Natural killer cell (primary cell): ENCODE measurements at regions not wholly inside any gene's neighbourhood (a gene's known extent, or its start where the extent isn't known, plus 50 kb on each side); places are given as distances from the start of the nearest gene placed in this dataset.

Source experiments
- ATAC-seq, 3 donors: fragments of 150-1000 bp in 2 of 3; fragments of 200-7000 bp in 1 of 3; cut with Tn5 transposase; 1 replicate in 1 of 3; 2 replicates in 2 of 3; pipeline ENCODE4 v1.10.0; 2021; ENCODE audit warnings: mild to moderate bottlenecking in 2 of 3, moderate library complexity in 2 of 3
- DNase-seq, 2 donors: peaks; one replicate each; pipeline versions ENCODE4 v3.0.0 to v3.0.0-alpha.2; 2013 to 2021; ENCODE audit warnings: mixed read lengths in 1 of 2
- H3K27ac ChIP-seq: one replicate; pipeline ENCODE4 v1.5.1; 2013; ENCODE audit warnings: mild to moderate bottlenecking, low read length
- H3K27me3 ChIP-seq: one replicate; pipeline ENCODE4 v1.6.1; 2013; ENCODE audit warnings: low read length; ENCODE audit not compliant: control insufficient read depth, insufficient read depth
- H3K36me3 ChIP-seq: one replicate; pipeline ENCODE4 v1.6.1; 2013; ENCODE audit warnings: low read length; ENCODE audit not compliant: control insufficient read depth, insufficient read depth
- H3K4me1 ChIP-seq: one replicate; pipeline ENCODE4 v1.6.1; 2013; ENCODE audit warnings: low read length; ENCODE audit not compliant: control insufficient read depth, insufficient read depth
- H3K4me3 ChIP-seq: one replicate; pipeline ENCODE4 v1.5.1; 2013; ENCODE audit warnings: low read length
- H3K9me3 ChIP-seq: one replicate; pipeline ENCODE4 v1.6.1; 2013; ENCODE audit warnings: low read length; ENCODE audit not compliant: control insufficient read depth, insufficient read depth
- H3K27ac Mint-ChIP-seq, 2 donors: one replicate each; pipeline ENCODE4 v1.8.0; 2022; ENCODE audit warnings: mild to moderate bottlenecking in 2 of 2, mixed read lengths in 2 of 2, moderate library complexity in 1 of 2
- H3K27me3 Mint-ChIP-seq, 2 donors: one replicate each; pipeline ENCODE4 v1.8.0; 2022; ENCODE audit warnings: low read depth in 2 of 2, mixed read lengths in 2 of 2
- H3K36me3 Mint-ChIP-seq: one replicate; pipeline ENCODE4 v1.8.0; 2022; ENCODE audit warnings: mixed read lengths
- H3K4me1 Mint-ChIP-seq, 2 donors: one replicate each; pipeline ENCODE4 v1.8.0; 2022; ENCODE audit warnings: mixed read lengths in 2 of 2
- H3K4me3 Mint-ChIP-seq: one replicate; pipeline ENCODE4 v1.8.0; 2022; ENCODE audit warnings: mild to moderate bottlenecking, moderate library complexity, mixed read lengths
- H3K9me3 Mint-ChIP-seq, 2 donors: one replicate each; pipeline ENCODE4 v1.8.0; 2022; ENCODE audit warnings: mixed read lengths in 2 of 2
- WGBS: methylation state at CpG from one replicate; pipeline ENCODE4 v1.1.7; 2013; ENCODE audit warnings: missing lambda C conversion rate; ENCODE audit not compliant: insufficient coverage; 5-methylcytosine and 5-hydroxymethylcytosine counted together
- intact Hi-C: fragments of 100-400 bp; cut with micrococcal nuclease; formaldehyde crosslinking; loops from one replicate; pipeline ENCODE4 v1.14.2; 2022
- TF ChIP-seq, protein P1 (sequence below): fragments of 200-600 bp; IDR thresholded peaks from one replicate; pipeline ENCODE4 v1.8.0; 2022; ENCODE audit warnings: antibody characterized with exemption

DNA sequence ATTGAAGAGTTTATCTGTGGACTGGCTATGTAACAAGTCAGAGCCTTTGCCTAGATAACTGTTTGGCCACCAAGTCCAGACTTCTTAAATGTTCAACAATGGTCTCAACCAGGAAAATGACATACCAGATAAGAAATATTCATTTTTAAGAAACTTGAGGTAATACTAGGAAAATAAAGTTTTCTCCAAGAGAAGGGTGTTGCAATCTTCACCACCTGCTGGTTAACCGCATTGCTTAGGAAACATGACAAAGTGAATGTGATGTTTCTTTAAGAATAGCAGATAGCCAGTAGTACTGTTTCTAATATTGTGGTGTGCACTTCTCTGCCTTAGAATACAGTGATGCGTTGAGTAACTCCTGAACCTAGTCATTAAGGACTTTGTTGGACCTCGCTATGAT, 321.5 kb upstream of the CADM2 start:
- H3K27me3 ChIP-seq = no peaks in the 10 kb centered on the region
- TF ChIP-seq, protein P1, sequence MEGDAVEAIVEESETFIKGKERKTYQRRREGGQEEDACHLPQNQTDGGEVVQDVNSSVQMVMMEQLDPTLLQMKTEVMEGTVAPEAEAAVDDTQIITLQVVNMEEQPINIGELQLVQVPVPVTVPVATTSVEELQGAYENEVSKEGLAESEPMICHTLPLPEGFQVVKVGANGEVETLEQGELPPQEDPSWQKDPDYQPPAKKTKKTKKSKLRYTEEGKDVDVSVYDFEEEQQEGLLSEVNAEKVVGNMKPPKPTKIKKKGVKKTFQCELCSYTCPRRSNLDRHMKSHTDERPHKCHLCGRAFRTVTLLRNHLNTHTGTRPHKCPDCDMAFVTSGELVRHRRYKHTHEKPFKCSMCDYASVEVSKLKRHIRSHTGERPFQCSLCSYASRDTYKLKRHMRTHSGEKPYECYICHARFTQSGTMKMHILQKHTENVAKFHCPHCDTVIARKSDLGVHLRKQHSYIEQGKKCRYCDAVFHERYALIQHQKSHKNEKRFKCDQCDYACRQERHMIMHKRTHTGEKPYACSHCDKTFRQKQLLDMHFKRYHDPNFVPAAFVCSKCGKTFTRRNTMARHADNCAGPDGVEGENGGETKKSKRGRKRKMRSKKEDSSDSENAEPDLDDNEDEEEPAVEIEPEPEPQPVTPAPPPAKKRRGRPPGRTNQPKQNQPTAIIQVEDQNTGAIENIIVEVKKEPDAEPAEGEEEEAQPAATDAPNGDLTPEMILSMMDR = no peak
- no peak overlapping the region for H3K27ac Mint-ChIP-seq
- no peak overlapping the region for H3K27ac ChIP-seq
- H3K4me1 ChIP-seq = no peaks in the 10 kb centered on the region
- H3K9me3 ChIP-seq = peaks cover 3% of the 10 kb centered on the region
- no peak for DNase-seq
- no peak for ATAC-seq
- no peak overlapping the region for H3K4me3 Mint-ChIP-seq
- peaks cover 27 to 33% of the 10 kb centered on the region in 2 donors for H3K9me3 Mint-ChIP-seq
- 91% methylated on average over 3 of the region's 3 CpGs for WGBS
- no peaks in the 10 kb centered on the region for H3K36me3 Mint-ChIP-seq
- H3K36me3 ChIP-seq = no peaks in the 10 kb centered on the region
- no peak overlapping the region for H3K4me3 ChIP-seq
- no peaks in the 10 kb centered on the region for H3K4me1 Mint-ChIP-seq
- H3K27me3 Mint-ChIP-seq = no peaks in the 10 kb centered on the region
- intact Hi-C loops = no loop called here

DNA sequence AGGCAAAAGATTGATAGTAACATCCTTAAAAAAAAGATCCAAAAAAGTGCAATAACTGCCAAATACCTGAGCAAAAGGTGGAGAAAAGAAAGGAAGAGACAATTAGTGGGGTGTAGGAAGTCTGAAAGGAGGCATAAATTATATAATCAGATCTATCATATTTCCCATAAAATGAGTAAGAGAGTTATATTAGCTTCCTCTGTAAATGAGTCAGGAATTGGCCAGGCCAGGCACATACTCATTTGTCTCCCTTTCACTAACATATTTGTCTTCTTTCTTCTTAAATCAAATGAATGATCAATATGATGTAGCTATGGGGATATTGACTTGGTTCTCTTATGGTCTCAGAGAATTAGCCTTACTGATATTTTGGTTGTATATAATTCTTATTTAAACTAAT, 292.3 kb upstream of the CADM2 start:
- intact Hi-C loops = no loop called here

GRCh38 chr3:84679211-84679610, 279.6 kb upstream of the CADM2 start:
- Histone ChIP-seq H3K9me3 (no peaks in the 10 kb centered on the region), H3K27ac (no peak overlapping the region), H3K27me3 (no peaks in the 10 kb centered on the region), H3K36me3 (no peaks in the 10 kb centered on the region), H3K4me1 (no peaks in the 10 kb centered on the region), H3K4me3 (no peak overlapping the region)
- peaks cover 8% of the 10 kb centered on the region for H3K36me3 Mint-ChIP-seq
- intact Hi-C loops = no loop called here
- no peak overlapping the region for H3K4me3 Mint-ChIP-seq
- H3K27ac Mint-ChIP-seq = no peak overlapping the region
- no peaks in the 10 kb centered on the region for H3K4me1 Mint-ChIP-seq
- no peak for ATAC-seq
- H3K9me3 Mint-ChIP-seq = peaks cover 20 to 24% of the 10 kb centered on the region in 2 donors
- H3K27me3 Mint-ChIP-seq = no peaks in the 10 kb centered on the region
- no peak for DNase-seq
- TF ChIP-seq, protein P1 = no peak

More for the DNA sequence above, 292.3 kb upstream of the CADM2 start:
- H3K27me3 ChIP-seq = no peaks in the 10 kb centered on the region
- no peaks in the 10 kb centered on the region for H3K36me3 Mint-ChIP-seq
- TF ChIP-seq, protein P1 = no peak
- H3K27me3 Mint-ChIP-seq = no peaks in the 10 kb centered on the region
- H3K4me3 Mint-ChIP-seq = no peak overlapping the region
- H3K4me1 Mint-ChIP-seq = no peaks in the 10 kb centered on the region
- DNase-seq (no peak), ATAC-seq (no peak)
- H3K4me1 ChIP-seq = no peaks in the 10 kb centered on the region
- no peaks in the 10 kb centered on the region for H3K36me3 ChIP-seq
- H3K27ac ChIP-seq = no peak overlapping the region
- H3K27ac Mint-ChIP-seq = no peak overlapping the region
- peaks cover 8 to 9% of the 10 kb centered on the region in 2 donors for H3K9me3 Mint-ChIP-seq
- no peak overlapping the region for H3K4me3 ChIP-seq
- no peaks in the 10 kb centered on the region for H3K9me3 ChIP-seq

- Mint-ChIP-seq H3K9me3 (peaks cover 18 to 24% of the 10 kb centered on the region in 2 donors), H3K4me1 (no peaks in the 10 kb centered on the region), H3K27me3 (no peaks in the 10 kb centered on the region)
Observed at GRCh38 chr3:84680700-84681099, 278.1 kb upstream of the CADM2 start.

More at GRCh38 chr3:84680700-84681099, 278.1 kb upstream of the CADM2 start:
- Histone ChIP-seq H3K4me3 (no peak overlapping the region), H3K9me3 (no peaks in the 10 kb centered on the region), H3K36me3 (no peaks in the 10 kb centered on the region), H3K27me3 (no peaks in the 10 kb centered on the region), H3K27ac (no peak overlapping the region), H3K4me1 (no peaks in the 10 kb centered on the region)
- Mint-ChIP-seq H3K4me3 (no peak overlapping the region), H3K27ac (no peak overlapping the region), H3K36me3 (peaks cover 8% of the 10 kb centered on the region)
- ATAC-seq (no peak), DNase-seq (no peak)
- TF ChIP-seq, protein P1 = no peak
- intact Hi-C loops = no loop called here
